ENCODE measurements at regions not wholly inside any gene's neighbourhood (a gene's known extent, or its start where the extent isn't known, plus 50 kb on each side); places are given as distances from the start of the nearest gene placed in this dataset.

GRCh38 chr1:238107322-238107721 lies 216.6 kb upstream of the ZP4 start:
- TF ChIP-seq CTCF (IDR thresholded peaks at IDR 0.05) (no peak), ZFX (IDR thresholded peaks at IDR 0.05; ENCODE audit: borderline replicate concordance) (no peak)
- H3K27ac ChIP-seq: no peak overlapping the region

- no peak for TF ChIP-seq ZFX (IDR thresholded peaks at IDR 0.05; ENCODE audit: borderline replicate concordance)
- H3K27ac ChIP-seq: no peak overlapping the region
Observed at GRCh38 chr1:238104752-238105151, 214.0 kb upstream of the ZP4 start.

GRCh38 chr1:238101923-238102322 lies 211.2 kb upstream of the ZP4 start:
- no peak overlapping the region for H3K27ac ChIP-seq
- TF ChIP-seq CTCF (IDR thresholded peaks at IDR 0.05) (no peak), ZFX (IDR thresholded peaks at IDR 0.05; ENCODE audit: borderline replicate concordance) (no peak)

- no peak for TF ChIP-seq ZFX (IDR thresholded peaks at IDR 0.05; ENCODE audit: borderline replicate concordance)
- no peak for TF ChIP-seq CTCF (IDR thresholded peaks at IDR 0.05)
- no peak overlapping the region for H3K27ac ChIP-seq
Observed at GRCh38 chr1:238099871-238100270, 209.1 kb upstream of the ZP4 start.

- H3K27ac ChIP-seq: no peak overlapping the region
- no peak for TF ChIP-seq ZFX (IDR thresholded peaks at IDR 0.05; ENCODE audit: borderline replicate concordance)
- no peak for TF ChIP-seq CTCF (IDR thresholded peaks at IDR 0.05)
Observed at GRCh38 chr1:238089615-238090014, 198.9 kb upstream of the ZP4 start.

- no peak for TF ChIP-seq ZFX (IDR thresholded peaks at IDR 0.05; ENCODE audit: borderline replicate concordance)
- TF ChIP-seq CTCF (IDR thresholded peaks at IDR 0.05): no peak
- H3K27ac ChIP-seq: no peak overlapping the region
Observed at GRCh38 chr1:238088560-238089290, 198.0 kb upstream of the ZP4 start.

DNA sequence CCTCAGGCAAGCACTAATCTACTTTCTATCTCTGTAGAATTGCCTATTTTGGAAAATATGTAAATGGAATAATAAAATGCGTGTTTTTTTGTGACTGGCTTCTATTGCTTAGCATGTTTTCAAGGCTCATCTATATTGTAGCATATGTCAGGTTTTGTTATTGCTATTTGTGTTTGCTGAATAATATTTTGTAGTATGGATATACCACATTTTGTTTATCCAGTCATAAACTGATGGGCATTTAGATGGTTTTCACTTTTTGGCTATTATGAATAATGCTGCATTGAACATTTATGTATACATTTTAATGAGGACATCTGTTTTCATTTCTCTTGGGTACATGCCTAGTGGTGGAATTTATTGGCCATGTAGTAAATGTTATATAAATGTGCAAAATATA lies 183.3 kb upstream of the ZP4 start:
- TF ChIP-seq ZFX (IDR thresholded peaks at IDR 0.05; ENCODE audit: borderline replicate concordance): no peak
- no peak for TF ChIP-seq CTCF (IDR thresholded peaks at IDR 0.05)
- H3K27ac ChIP-seq: no peak overlapping the region

DNA sequence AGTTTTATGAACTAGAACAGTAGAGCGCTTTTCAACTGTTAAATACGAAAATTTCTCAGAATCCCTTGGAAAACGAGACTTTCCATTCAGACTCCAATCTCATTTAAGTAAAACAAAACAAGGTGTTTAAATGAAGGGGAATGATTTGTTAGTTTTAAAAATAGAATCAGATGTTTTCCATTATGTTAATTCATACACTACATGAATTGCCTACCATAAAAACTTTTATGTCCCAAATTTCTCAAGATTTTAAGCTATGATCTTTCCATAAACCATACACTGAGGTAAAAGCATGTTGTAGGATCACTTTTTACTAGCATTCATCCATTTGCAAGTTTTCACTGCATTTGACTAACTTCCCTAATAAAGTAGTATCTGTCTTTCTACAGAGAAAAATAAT lies 180.3 kb upstream of the ZP4 start:
- no peak overlapping the region for H3K27ac ChIP-seq
- TF ChIP-seq ZFX (IDR thresholded peaks at IDR 0.05; ENCODE audit: borderline replicate concordance) (no peak), CTCF (IDR thresholded peaks at IDR 0.05) (no peak)

Measured in 22Rv1 (cell line).